Ishikawa (cell line): ENCODE measurements at regions not wholly inside any gene's neighbourhood (a gene's known extent, or its start where the extent isn't known, plus 50 kb on each side); places are given as distances from the start of the nearest gene placed in this dataset.

Source experiments
- CEBPB ChIP-seq: IDR thresholded peaks from 2 replicates; pipeline ENCODE4 v1.6.1; 2012
- CREB1 ChIP-seq: IDR thresholded peaks from 2 replicates; pipeline ENCODE4 v1.6.1; 2012; ENCODE audit warnings: low read depth
- EGR1 ChIP-seq: IDR thresholded peaks from 2 replicates; pipeline ENCODE4 v1.6.1; 2012
- EP300 ChIP-seq: IDR thresholded peaks from 2 replicates; pipeline ENCODE4 v1.6.1; 2012; ENCODE audit warnings: borderline replicate concordance
- FOXM1 ChIP-seq: IDR thresholded peaks from 2 replicates; pipeline ENCODE4 v1.6.1; 2012; ENCODE audit warnings: low read depth, borderline replicate concordance
- MAX ChIP-seq: IDR thresholded peaks from 2 replicates; pipeline ENCODE4 v1.6.1; 2012
- NFIC ChIP-seq: IDR thresholded peaks from 2 replicates; pipeline ENCODE4 v1.6.1; 2012
- RAD21 ChIP-seq: IDR thresholded peaks from 2 replicates; pipeline ENCODE4 v1.6.1; 2012; ENCODE audit warnings: low read depth
- REST ChIP-seq: IDR thresholded peaks from 2 replicates; pipeline ENCODE4 v1.6.1; 2012; ENCODE audit warnings: low read depth, mild to moderate bottlenecking
- TAF1 ChIP-seq: IDR thresholded peaks from 2 replicates; pipeline ENCODE4 v1.6.1; 2012; ENCODE audit warnings: low read depth, mild to moderate bottlenecking
- TCF12 ChIP-seq: IDR thresholded peaks from 2 replicates; pipeline ENCODE4 v1.6.1; 2012; ENCODE audit warnings: low read depth
- TEAD4 ChIP-seq: IDR thresholded peaks from 2 replicates; pipeline ENCODE4 v1.6.1; 2012
- USF1 ChIP-seq: IDR thresholded peaks from 2 replicates; pipeline ENCODE4 v1.6.1; 2012
- YY1 ChIP-seq: IDR thresholded peaks from 2 replicates; pipeline ENCODE4 v1.6.1; 2012; ENCODE audit warnings: low read depth
- ZBTB7A ChIP-seq: IDR thresholded peaks from 2 replicates; pipeline ENCODE4 v1.6.1; 2012; ENCODE audit warnings: low read depth

GRCh38 chr1:90562892-90563291 lies 154.2 kb downstream of the BARHL2 start:
- no peak for TF ChIP-seq CREB1
- TF ChIP-seq EGR1 = no peak
- TF ChIP-seq USF1 = no peak
- no peak for TF ChIP-seq MAX
- TF ChIP-seq ZBTB7A = no peak
- no peak for TF ChIP-seq REST
- no peak for TF ChIP-seq TEAD4

- TF ChIP-seq TCF12 = no peak
These were observed 155.2 kb downstream of the BARHL2 start for GRCh38 chr1:90561911-90562310.

GRCh38 chr1:90561103-90561783 lies 155.9 kb downstream of the BARHL2 start:
- TF ChIP-seq TEAD4 (no peak), RAD21 (no peak)

GRCh38 chr1:90558754-90559378 lies 158.2 kb downstream of the BARHL2 start:
- TF ChIP-seq USF1 = no peak
- no peak for TF ChIP-seq TEAD4
- TF ChIP-seq EGR1 = no peak
- no peak for TF ChIP-seq EP300
- TF ChIP-seq TAF1 = no peak
- no peak for TF ChIP-seq CREB1
- TF ChIP-seq NFIC = no peak
- no peak for TF ChIP-seq FOXM1
- TF ChIP-seq ZBTB7A = no peak
- TF ChIP-seq MAX = no peak
- no peak for TF ChIP-seq YY1
- no peak for TF ChIP-seq RAD21
- TF ChIP-seq REST = no peak
- TF ChIP-seq TCF12 = no peak
- no peak for TF ChIP-seq CEBPB

- TF ChIP-seq CEBPB (no peak), RAD21 (no peak), FOXM1 (no peak), EGR1 (no peak), CREB1 (no peak), ZBTB7A (no peak), EP300 (no peak), YY1 (no peak), USF1 (no peak), REST (no peak)
These were observed 159.0 kb downstream of the BARHL2 start for GRCh38 chr1:90558126-90558525.
